ENCODE measurements at regions not wholly inside any gene's neighbourhood (a gene's known extent, or its start where the extent isn't known, plus 50 kb on each side); places are given as distances from the start of the nearest gene placed in this dataset.

DNA sequence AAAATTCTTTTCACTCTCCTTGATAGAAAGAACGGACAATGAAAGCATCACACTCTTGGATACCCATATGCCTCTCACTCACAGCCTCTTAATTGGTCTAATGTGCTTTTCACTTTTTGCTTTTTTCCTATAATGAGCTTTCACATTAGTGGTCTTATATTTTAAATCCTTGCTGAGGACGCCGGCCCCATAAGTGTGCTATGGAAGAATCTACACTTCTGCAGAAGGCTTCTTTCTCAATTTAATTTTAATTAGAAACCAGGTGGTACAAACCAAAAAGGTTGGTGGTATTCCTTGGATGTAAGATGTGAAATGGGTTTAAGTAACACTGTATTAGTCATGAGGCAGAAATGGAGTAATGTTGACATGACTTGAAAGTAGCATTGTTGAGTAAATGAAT is 190.6 kb upstream of the NFIA start:
- Histone ChIP-seq H3K9me3 (no peaks in the 10 kb centered on the region), H3K27ac (no peak overlapping the region), H3K4me1 (no peaks in the 10 kb centered on the region), H3K27me3 (no peaks in the 10 kb centered on the region), H3K9ac (ENCODE audit: low read depth in 2 of 2, low read length in 2 of 2) (no peak overlapping the region), H3K4me3 (no peak overlapping the region), H3K36me3 (no peaks in the 10 kb centered on the region)
- TF ChIP-seq, protein P1, sequence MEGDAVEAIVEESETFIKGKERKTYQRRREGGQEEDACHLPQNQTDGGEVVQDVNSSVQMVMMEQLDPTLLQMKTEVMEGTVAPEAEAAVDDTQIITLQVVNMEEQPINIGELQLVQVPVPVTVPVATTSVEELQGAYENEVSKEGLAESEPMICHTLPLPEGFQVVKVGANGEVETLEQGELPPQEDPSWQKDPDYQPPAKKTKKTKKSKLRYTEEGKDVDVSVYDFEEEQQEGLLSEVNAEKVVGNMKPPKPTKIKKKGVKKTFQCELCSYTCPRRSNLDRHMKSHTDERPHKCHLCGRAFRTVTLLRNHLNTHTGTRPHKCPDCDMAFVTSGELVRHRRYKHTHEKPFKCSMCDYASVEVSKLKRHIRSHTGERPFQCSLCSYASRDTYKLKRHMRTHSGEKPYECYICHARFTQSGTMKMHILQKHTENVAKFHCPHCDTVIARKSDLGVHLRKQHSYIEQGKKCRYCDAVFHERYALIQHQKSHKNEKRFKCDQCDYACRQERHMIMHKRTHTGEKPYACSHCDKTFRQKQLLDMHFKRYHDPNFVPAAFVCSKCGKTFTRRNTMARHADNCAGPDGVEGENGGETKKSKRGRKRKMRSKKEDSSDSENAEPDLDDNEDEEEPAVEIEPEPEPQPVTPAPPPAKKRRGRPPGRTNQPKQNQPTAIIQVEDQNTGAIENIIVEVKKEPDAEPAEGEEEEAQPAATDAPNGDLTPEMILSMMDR (IDR thresholded peaks at IDR 0.05): no peak
- no peak for DNase-seq
- intact Hi-C loops (cut with DNase I): no loop called here

DNA sequence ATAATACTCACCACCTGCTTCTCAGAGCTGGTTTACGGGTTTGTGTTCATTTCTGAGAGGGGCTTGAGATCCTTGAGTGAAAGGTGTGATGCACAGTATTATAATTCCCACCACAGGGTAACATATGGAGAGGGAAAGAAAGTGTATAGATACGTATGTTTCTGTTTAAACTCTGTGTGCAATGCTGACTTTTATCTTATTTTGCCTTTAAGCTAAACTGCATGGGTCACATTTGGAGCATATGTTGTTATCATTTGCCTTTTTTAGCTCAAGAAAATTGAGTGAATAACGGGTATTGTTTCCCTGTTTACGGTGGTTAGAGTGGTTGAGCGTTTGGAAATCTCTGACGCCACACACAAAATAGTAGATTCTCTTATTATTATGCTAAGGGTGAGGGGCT is 191.1 kb upstream of the NFIA start:
- Histone ChIP-seq H3K4me1 (no peaks in the 10 kb centered on the region), H3K4me3 (no peak overlapping the region), H3K27me3 (no peaks in the 10 kb centered on the region), H3K27ac (no peak overlapping the region), H3K9me3 (no peaks in the 10 kb centered on the region), H3K9ac (ENCODE audit: low read depth in 2 of 2, low read length in 2 of 2) (no peak overlapping the region), H3K36me3 (no peaks in the 10 kb centered on the region)
- TF ChIP-seq, protein P1 (IDR thresholded peaks at IDR 0.05): no peak
- intact Hi-C loops (cut with DNase I): no loop called here
- DNase-seq: no peak

DNA sequence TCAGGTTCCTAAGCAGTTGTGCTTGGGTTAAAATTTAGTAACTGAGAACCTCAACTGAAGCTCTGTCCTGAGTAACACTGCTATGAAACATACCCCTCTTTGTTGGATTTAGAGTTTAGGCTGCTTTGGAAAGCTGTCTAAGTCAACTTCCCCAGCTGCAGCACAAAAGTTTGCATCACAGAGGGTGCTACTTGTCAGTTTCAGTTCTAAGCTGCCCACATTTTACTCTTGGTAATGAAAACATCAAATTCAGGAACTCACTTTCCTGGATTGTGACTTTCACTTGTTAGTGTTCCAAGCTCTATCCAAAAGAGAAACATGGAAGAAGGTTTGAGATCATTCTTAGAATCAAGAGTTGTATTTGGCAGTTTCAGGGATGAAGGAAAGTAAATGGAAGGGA is 191.7 kb upstream of the NFIA start:
- intact Hi-C loops (cut with DNase I): no loop called here
- no peak for DNase-seq
- TF ChIP-seq, protein P1 (IDR thresholded peaks at IDR 0.05): no peak

DNA sequence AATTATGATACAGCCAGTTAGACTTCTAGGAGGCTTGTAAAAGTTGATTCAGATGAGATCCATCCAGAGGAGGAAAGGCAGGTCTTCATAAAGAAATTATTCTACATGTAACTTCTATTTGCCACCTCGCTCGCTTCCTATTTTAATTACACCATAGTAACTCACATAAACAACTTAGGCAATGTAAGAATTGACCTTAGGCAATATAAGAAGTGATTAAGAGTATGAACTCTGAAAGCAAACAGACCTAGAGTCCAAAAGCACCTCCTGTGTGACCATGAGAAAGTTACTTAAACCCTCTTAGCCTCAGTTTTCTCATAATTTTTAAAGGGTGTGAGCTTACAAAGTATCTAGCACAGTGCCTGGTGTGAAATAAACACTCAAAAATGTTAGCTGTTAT is 192.7 kb upstream of the NFIA start:
- Histone ChIP-seq H3K9me3 (no peaks in the 10 kb centered on the region), H3K27me3 (no peaks in the 10 kb centered on the region), H3K9ac (ENCODE audit: low read depth in 2 of 2, low read length in 2 of 2) (no peak overlapping the region), H3K27ac (no peak overlapping the region), H3K4me3 (no peak overlapping the region), H3K36me3 (no peaks in the 10 kb centered on the region), H3K4me1 (no peaks in the 10 kb centered on the region)
- TF ChIP-seq, protein P1 (IDR thresholded peaks at IDR 0.05): no peak
- intact Hi-C loops (cut with DNase I): no loop called here
- DNase-seq: no peak

More for the DNA sequence above, 191.7 kb upstream of the NFIA start:
- no peak overlapping the region for H3K27ac ChIP-seq
- H3K4me1 ChIP-seq: no peaks in the 10 kb centered on the region
- no peaks in the 10 kb centered on the region for H3K9me3 ChIP-seq
- H3K27me3 ChIP-seq: no peaks in the 10 kb centered on the region
- no peaks in the 10 kb centered on the region for H3K36me3 ChIP-seq
- H3K4me3 ChIP-seq: no peak overlapping the region
- no peak overlapping the region for H3K9ac ChIP-seq (ENCODE audit: low read depth in 2 of 2, low read length in 2 of 2)

DNA sequence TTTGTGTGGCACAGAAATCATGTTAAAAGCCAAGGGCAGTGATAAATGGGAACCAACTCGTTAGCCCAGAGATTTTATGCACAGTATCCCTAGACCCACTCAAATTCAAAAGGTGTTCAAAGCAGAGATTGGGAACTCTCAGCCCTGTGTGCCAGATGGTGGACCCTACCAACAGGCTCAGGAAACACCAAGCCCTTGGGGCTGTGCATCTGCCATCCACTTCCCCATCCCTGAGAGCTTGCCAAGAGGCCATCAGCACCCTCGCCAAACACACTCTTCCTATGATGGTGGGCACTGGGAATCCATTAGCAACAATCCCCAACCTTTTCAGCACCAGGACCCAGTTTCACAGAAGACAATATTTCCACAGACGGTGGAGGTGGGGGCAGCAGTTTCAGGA is 194.2 kb upstream of the NFIA start:
- H3K9me3 ChIP-seq: no peaks in the 10 kb centered on the region
- DNase-seq: no peak
- TF ChIP-seq, protein P1 (IDR thresholded peaks at IDR 0.05): no peak
- intact Hi-C loops (cut with DNase I): no loop called here
- no peak overlapping the region for H3K9ac ChIP-seq (ENCODE audit: low read depth in 2 of 2, low read length in 2 of 2)
- no peaks in the 10 kb centered on the region for H3K4me1 ChIP-seq
- H3K27me3 ChIP-seq: no peaks in the 10 kb centered on the region
- H3K4me3 ChIP-seq: no peak overlapping the region
- H3K36me3 ChIP-seq: no peaks in the 10 kb centered on the region
- no peak overlapping the region for H3K27ac ChIP-seq
